Vagina (tissue), 2 donors: ENCODE measurements at regions not wholly inside any gene's neighbourhood (a gene's known extent, or its start where the extent isn't known, plus 50 kb on each side); places are given as distances from the start of the nearest gene placed in this dataset.

Experiments used
- DNase-seq, 2 donors: peaks; one replicate each; pipeline ENCODE4 v3.0.0-alpha.2; 2017; ENCODE audit errors: extremely low spot score in 2 of 2
- H3K27ac ChIP-seq: fragments of 200-600 bp; sonication (generic); one replicate; pipeline ENCODE4 v1.5.1; 2019
- H3K27me3 ChIP-seq: fragments of 200-600 bp; sonication (generic); one replicate; pipeline ENCODE4 v1.5.1; 2019
- H3K36me3 ChIP-seq, 2 donors: fragments of 200-600 bp; sonication (generic); one replicate each; pipeline ENCODE4 v1.5.1; 2017 to 2019
- H3K4me1 ChIP-seq: fragments of 200-600 bp; sonication (generic); one replicate; pipeline ENCODE4 v1.5.1; 2019
- H3K4me3 ChIP-seq, 2 donors: fragments of 200-600 bp; sonication (generic); 1 replicate in 1 of 2; 2 replicates in 1 of 2; pipeline ENCODE4 v1.5.1; 2016 to 2019
- H3K9me3 ChIP-seq: fragments of 200-600 bp; sonication (generic); one replicate; pipeline ENCODE4 v1.5.1; 2019
- POLR2A ChIP-seq, 2 donors: fragments of 450-650 bp; IDR thresholded peaks; one replicate each; pipeline ENCODE4 v1.6.1; 2017; ENCODE audit warnings: antibody characterized with exemption in 2 of 2, mild to moderate bottlenecking in 2 of 2, moderate library complexity in 2 of 2
- POLR2AphosphoS5 ChIP-seq, 2 donors: sonication (generic); formaldehyde crosslinking; IDR thresholded peaks; one replicate each; pipeline ENCODE4 v1.9.0; 2017; ENCODE audit warnings: antibody characterized with exemption in 2 of 2, mild to moderate bottlenecking in 2 of 2, low read depth in 1 of 2; ENCODE audit not compliant: insufficient read depth in 1 of 2
- intact Hi-C: fragments of 100-400 bp; cut with DNase I; formaldehyde crosslinking; loops from one replicate; pipeline ENCODE4 v1.15.1; 2023
- TF ChIP-seq, protein P1 (sequence below), 3 experiments: fragments of 450-650 bp in 2 of 3; fragments of 200-600 bp in 1 of 3; sonication (generic) in 1 of 3; IDR thresholded peaks; one replicate each; pipeline ENCODE4 v1.5.1; 2017 to 2019; ENCODE audit warnings: antibody characterized with exemption in 3 of 3, mild to moderate bottlenecking in 2 of 3, moderate library complexity in 2 of 3

DNA sequence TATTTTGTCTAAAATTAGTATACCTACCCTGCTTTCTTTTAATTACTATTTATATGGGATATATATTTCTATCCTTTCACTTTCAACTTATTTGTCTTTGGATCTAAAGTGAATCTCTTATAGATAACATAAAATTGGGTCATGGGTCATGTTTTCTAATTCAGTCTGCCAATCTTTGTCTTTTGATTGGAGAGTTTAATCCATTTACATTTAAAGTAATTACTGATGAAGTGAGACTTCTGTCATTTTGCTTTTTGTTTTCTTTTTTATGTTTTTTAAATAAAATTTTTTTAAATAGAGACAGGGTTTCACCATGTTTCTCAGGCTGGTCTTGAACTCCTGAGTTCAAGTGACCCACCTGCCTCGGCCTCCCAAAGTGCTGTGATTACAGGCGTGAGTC is 50.5 kb upstream of the PRDM1 start:
- Histone ChIP-seq H3K4me1 (no peaks in the 10 kb centered on the region), H3K27me3 (no peaks in the 10 kb centered on the region), H3K36me3 (no peaks in the 10 kb centered on the region), H3K27ac (no peak overlapping the region), H3K4me3 (no peak overlapping the region), H3K9me3 (no peaks in the 10 kb centered on the region)
- intact Hi-C loops = no loop called here
- DNase-seq = no peak
- TF ChIP-seq POLR2AphosphoS5 (IDR thresholded peaks at IDR 0.05; ENCODE audit: insufficient read depth in 1 of 2, low read depth in 1 of 2) (no peak), POLR2A (IDR thresholded peaks at IDR 0.05) (no peak)
- TF ChIP-seq, protein P1, sequence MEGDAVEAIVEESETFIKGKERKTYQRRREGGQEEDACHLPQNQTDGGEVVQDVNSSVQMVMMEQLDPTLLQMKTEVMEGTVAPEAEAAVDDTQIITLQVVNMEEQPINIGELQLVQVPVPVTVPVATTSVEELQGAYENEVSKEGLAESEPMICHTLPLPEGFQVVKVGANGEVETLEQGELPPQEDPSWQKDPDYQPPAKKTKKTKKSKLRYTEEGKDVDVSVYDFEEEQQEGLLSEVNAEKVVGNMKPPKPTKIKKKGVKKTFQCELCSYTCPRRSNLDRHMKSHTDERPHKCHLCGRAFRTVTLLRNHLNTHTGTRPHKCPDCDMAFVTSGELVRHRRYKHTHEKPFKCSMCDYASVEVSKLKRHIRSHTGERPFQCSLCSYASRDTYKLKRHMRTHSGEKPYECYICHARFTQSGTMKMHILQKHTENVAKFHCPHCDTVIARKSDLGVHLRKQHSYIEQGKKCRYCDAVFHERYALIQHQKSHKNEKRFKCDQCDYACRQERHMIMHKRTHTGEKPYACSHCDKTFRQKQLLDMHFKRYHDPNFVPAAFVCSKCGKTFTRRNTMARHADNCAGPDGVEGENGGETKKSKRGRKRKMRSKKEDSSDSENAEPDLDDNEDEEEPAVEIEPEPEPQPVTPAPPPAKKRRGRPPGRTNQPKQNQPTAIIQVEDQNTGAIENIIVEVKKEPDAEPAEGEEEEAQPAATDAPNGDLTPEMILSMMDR (IDR thresholded peaks at IDR 0.05) = no peak

DNA sequence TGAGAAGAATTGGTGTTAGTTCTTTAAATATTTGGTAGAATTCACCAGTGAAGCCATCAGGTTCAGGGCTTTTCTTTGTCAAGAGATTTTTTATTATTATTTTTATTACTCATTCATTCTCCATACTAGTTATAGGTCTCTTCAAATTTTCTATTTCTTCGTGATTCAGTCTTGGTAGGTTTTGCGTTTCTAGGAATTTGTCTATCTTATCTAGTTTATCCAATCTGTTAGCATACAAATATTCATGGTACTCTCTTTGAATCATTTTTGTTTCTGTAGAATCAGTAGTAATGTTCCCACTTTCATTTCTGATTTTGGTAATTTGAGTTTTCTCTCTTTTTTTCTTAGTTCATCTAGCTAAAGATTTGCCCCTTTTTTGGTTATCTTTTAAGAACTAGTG is 52.3 kb upstream of the PRDM1 start:
- no peak for TF ChIP-seq POLR2AphosphoS5 (IDR thresholded peaks at IDR 0.05; ENCODE audit: insufficient read depth in 1 of 2, low read depth in 1 of 2)
- TF ChIP-seq, protein P1 (IDR thresholded peaks at IDR 0.05) = no peak
- no peak for TF ChIP-seq POLR2A (IDR thresholded peaks at IDR 0.05)
- intact Hi-C loops = no loop called here
- H3K9me3 ChIP-seq = no peaks in the 10 kb centered on the region
- no peaks in the 10 kb centered on the region for H3K4me1 ChIP-seq
- no peak overlapping the region for H3K4me3 ChIP-seq
- no peaks in the 10 kb centered on the region for H3K27me3 ChIP-seq
- no peak for DNase-seq
- no peaks in the 10 kb centered on the region for H3K36me3 ChIP-seq
- no peak overlapping the region for H3K27ac ChIP-seq

DNA sequence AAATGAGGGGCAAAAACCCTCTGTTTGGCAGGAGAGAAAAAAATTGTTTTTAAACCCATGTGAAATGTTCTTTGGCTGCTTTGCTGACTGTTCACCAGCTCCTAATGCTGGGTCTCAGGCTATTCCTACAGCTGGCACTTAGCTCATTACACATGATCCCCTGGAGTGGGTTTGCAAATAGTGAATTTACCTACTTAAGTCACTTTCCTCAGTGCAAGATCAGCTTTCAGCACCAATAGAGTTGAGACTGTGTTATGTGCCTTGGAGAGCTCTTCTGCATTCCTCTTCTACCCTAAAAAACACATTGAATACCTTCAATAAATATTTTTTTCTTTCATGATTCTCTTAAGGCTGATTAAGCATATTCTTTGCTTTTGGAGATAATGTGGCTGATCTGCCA is 58.4 kb upstream of the PRDM1 start:
- Histone ChIP-seq H3K36me3 (no peaks in the 10 kb centered on the region), H3K27me3 (no peaks in the 10 kb centered on the region), H3K4me1 (no peaks in the 10 kb centered on the region), H3K9me3 (no peaks in the 10 kb centered on the region), H3K4me3 (no peak overlapping the region), H3K27ac (no peak overlapping the region)
- intact Hi-C loops = no loop called here
- TF ChIP-seq, protein P1 (IDR thresholded peaks at IDR 0.05) = no peak
- no peak for TF ChIP-seq POLR2AphosphoS5 (IDR thresholded peaks at IDR 0.05; ENCODE audit: insufficient read depth in 1 of 2, low read depth in 1 of 2)
- TF ChIP-seq POLR2A (IDR thresholded peaks at IDR 0.05) = no peak
- no peak for DNase-seq

DNA sequence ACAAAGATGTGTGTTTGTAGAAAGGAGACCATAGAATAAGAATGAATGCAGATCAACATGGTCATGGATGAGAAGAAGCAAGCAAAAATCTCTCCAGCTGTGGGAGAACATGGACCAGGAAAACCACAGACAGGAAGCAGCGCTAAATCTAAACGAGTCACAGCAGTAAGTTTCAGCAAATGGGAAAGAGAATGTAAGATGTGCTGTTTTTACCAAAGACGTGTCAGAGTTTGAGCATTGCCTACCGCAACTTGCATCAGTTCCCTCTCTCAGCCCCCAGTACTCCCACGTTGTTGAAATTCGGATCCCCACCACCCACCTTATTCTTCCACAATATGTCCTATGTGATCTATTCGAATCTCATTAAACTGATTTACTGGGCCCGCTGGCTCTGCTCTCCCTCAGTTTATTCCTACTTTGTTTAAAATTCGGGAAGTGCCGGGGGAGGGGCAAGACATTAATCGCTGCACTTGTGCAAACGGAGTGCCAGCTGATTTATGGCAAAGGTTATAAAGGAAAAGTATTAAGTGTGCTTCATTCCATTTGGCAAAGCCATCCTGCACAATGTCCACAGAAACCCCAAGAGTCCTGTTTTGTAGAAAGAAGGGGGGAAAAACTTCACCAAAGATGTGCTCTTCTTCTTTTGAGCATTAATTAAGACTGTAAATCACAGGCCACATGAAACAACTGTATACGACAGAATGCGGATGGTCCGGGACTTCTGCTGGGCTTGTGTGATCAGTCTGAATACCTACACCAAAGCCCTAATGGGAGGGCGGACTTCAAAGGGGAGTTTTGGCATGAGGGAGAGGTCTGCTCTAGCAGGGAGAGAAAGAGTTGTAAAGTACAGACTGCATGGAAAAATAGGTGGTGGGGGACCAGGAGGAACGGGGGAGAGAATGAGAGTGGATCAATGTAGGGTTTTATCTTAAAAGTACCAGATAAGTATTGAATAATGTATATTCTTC is 59.1 kb upstream of the PRDM1 start:
- intact Hi-C loops = no loop called here
- Histone ChIP-seq H3K4me3 (peak overlapping the region; percentile 13 to 36), H3K9me3 (no peaks in the 10 kb centered on the region), H3K27ac (no peak overlapping the region), H3K27me3 (no peaks in the 10 kb centered on the region), H3K4me1 (no peaks in the 10 kb centered on the region), H3K36me3 (no peaks in the 10 kb centered on the region)
- no peak for DNase-seq
- no peak for TF ChIP-seq POLR2A (IDR thresholded peaks at IDR 0.05)
- no peak for TF ChIP-seq POLR2AphosphoS5 (IDR thresholded peaks at IDR 0.05; ENCODE audit: insufficient read depth in 1 of 2, low read depth in 1 of 2)
- TF ChIP-seq, protein P1 (IDR thresholded peaks at IDR 0.05) = no peak

DNA sequence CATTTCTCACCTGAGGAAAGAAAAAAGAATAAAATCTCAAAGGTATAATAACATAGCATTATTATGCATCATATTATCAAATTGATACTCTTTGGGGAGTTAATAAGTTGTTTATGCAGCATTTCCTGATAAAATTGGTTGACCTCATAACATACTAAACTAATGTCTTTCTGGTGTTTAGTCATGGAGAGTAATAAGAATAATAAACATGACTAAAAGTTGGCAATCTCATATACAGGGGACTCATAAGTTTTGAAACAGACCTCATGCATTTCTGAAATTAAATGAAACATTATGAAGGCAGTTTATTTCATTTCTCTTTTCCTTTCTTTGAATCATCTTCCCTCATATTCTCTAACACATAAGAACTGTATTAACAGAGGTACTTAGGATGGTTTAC is 60.5 kb upstream of the PRDM1 start:
- Histone ChIP-seq H3K27ac (no peak overlapping the region), H3K4me3 (no peak overlapping the region), H3K27me3 (no peaks in the 10 kb centered on the region), H3K4me1 (no peaks in the 10 kb centered on the region), H3K36me3 (no peaks in the 10 kb centered on the region), H3K9me3 (no peaks in the 10 kb centered on the region)
- TF ChIP-seq POLR2A (IDR thresholded peaks at IDR 0.05) = no peak
- TF ChIP-seq POLR2AphosphoS5 (IDR thresholded peaks at IDR 0.05; ENCODE audit: insufficient read depth in 1 of 2, low read depth in 1 of 2) = no peak
- TF ChIP-seq, protein P1 (IDR thresholded peaks at IDR 0.05) = no peak
- intact Hi-C loops = no loop called here
- no peak for DNase-seq
